Fibroblast of skin of back (primary cell): ENCODE measurements at regions not wholly inside any gene's neighbourhood (a gene's known extent, or its start where the extent isn't known, plus 50 kb on each side); places are given as distances from the start of the nearest gene placed in this dataset.
A peak's percentile ranks its signal among the peaks of the same experiment; 100 is the strongest.

Experiments used
- DNase-seq: peaks from one replicate; pipeline ENCODE4 v3.0.0-alpha.2; 2013

GRCh38 chr5:125298258-125298657, 551.8 kb upstream of the ZNF608 start:
- no peak for DNase-seq

DNA sequence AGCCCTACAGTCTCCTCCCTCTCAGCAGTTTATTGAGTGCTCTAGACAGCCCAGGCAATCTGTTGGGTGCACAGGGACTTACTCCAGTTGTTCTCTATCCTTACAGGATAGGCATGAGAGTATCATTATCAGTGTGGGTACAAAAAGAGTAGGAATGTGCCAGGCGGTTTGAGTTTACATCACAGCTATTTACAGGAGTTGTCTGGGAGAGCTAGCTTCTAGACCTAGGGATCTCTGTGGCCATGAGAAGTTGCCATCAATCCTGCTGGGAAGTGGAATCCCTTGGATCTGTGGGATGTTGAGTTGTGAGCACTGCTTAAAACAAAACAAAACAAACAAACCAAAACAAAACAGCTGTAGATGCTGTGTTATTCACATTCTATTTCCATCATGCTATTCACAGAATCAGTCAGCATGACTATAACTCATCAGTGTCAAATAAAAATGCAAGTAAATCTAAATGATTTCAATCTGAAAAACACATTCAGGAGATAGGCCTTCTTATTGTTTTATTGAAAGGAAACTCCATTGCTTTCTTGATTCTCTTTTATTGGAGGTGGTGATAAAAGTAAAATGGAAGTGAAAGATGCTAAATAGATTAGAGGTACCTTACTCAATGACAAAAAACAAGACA, 552.4 kb upstream of the ZNF608 start:
- DNase-seq, result no peak

DNA sequence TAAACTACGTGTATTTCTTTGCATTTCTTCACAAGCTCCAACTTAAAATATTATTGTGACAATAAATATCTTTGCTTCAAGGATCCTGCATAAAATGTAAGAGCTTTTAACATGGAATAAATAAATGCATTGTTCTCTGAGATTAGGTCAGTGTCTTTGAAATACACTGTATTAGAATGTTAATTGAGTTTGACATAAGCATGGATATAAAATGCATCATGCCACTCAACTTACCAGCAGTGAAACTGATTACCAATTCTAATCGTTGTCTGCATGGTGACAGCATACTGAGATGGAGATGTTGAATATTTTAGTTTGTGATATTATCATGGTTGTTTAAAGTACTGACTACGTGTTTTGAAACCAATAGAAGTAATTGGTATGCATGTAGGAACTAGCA, 555.3 kb upstream of the ZNF608 start:
- DNase-seq, result no peak

- no peak for DNase-seq
Observed at GRCh38 chr5:125302577-125302976, 556.1 kb upstream of the ZNF608 start.

GRCh38 chr5:125306741-125307140, 560.3 kb upstream of the ZNF608 start:
- DNase-seq, result no peak

DNA sequence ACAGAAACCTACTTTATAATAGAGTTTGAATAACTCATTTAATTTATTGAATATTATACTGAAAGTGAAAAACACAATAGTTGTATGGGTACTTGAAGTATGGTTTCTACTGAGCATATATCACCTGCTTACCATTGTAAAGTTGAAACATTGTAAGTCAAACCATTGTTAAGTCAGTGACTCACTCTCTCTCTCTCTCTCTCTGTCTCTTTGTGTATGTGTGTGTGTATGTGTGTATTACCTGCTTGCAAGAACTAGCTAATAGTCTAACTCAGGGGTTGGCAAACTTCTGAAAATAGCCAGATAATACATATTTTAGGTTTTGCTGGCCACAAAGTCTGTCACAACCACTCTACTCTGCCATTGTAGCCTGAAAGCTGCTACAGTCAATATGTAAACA, 564.3 kb upstream of the ZNF608 start:
- no peak for DNase-seq

DNA sequence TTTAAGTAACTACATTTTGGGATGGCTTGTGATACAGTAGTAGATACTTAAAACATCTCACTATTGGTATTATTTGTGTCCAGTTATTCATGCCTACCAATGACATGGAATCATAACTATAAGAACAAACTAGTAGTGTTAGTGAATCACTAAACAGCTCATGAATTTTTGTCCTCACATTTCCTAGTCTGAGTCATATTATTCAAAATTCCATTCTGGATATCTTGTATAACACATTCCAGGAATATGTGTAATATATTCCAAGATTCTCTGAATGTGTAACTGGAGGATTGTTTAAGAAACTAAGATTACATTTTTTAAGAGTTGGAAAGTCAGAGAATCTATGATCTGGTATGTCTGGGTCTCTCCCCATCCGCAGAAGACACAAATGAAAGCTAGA, 565.3 kb upstream of the ZNF608 start:
- peak; percentile 97 for DNase-seq

- no peak for DNase-seq
Observed at GRCh38 chr5:125313555-125313954, 567.1 kb upstream of the ZNF608 start.

DNA sequence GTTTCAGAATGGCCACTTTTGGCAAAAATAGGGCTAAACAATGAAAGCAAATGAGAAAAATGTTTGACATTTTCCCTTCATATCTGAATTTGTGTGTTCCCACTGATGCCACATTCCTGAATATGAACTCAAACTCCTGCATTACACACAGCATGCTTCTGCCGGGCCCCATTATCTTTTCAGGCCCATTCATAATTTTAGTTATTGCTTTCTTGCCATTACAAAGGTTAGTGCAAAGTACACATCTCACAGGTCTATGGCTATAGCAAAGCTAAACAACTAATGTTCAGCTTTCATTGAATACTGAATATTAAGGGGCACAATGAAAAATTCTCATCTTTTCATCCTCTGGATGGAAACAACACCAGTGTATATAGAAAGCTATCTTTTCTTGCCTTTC, 568.9 kb upstream of the ZNF608 start:
- DNase-seq, result no peak

- DNase-seq, result no peak
Observed at GRCh38 chr5:125316391-125316790, 570.0 kb upstream of the ZNF608 start.

- no peak for DNase-seq
Observed at GRCh38 chr5:125316915-125317535, 570.6 kb upstream of the ZNF608 start.

- DNase-seq, result no peak
Observed at GRCh38 chr5:125317536-125317995, 571.1 kb upstream of the ZNF608 start.

- DNase-seq, result no peak
Observed at GRCh38 chr5:125321654-125322053, 575.2 kb upstream of the ZNF608 start.

DNA sequence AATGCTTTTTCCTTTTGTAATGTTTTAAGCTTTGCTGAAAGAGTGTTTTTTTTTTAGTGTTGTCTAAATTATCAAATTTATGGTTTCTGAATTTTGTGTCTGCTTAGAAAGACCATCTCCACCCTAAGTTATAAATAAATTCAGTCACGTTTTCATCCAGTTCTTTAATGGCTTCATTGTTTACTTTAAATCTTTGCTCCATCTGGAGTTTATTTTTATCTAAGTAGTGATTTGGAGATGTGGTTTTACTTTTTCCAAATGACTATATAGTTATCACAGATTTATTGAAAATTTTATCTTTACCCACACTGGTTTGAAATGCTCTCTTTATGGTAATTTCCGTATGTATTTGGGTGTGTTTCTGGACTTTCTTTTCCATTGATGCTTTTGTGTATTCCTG, 577.2 kb upstream of the ZNF608 start:
- DNase-seq, result no peak

GRCh38 chr5:125325488-125326149, 579.2 kb upstream of the ZNF608 start:
- DNase-seq, result no peak

GRCh38 chr5:125326150-125326510, 579.7 kb upstream of the ZNF608 start:
- peak; percentile 80 for DNase-seq

GRCh38 chr5:125327676-125328075, 581.2 kb upstream of the ZNF608 start:
- DNase-seq, result no peak

DNA sequence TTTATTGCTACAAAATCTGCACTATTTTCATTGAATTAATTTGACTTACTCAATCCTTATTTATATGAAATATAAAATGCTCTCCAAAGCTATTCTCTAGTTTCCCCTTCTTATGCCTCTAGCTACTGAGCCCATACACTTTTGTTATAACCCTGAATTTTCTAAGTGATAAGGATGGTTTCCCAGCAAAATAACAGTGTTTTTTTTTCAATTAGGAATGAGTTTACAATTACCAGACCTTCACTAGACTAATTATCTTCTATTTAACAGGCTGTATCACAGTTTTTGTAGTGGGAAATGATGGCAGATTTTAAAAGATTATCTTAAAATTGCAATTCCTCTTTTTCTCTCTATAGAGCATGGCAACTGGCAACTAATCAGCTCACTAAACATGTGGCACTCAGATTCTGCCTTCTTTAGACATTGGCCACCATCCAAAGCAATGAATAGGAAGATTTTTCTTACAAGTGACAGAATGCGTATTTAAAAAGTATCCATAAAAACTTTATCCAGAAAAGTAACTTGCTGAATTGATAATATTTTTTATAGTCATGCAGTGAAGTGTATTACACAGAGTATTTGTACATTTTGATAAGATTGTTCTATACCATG, 585.7 kb upstream of the ZNF608 start:
- no peak for DNase-seq

GRCh38 chr5:125333416-125333815, 587.0 kb upstream of the ZNF608 start:
- no peak for DNase-seq

DNA sequence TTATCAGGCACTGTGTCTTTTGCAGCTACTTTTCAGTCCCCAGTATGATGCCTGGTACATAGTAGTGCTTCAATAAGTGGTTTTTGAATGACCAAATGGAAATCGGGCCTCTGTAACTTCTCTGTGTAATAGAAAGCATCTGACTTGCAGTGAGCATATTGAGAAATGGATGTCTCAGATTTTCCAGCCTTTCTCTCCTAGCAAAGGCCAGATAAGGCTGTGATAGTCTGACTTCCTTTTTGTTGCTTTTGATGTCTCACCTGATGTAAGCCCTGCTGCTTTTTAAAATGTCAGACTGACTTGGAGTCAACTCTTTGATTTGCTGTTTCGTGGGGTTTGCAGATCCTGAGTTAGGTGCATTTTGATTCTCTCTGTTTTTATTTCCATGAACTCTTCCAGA, 590.0 kb upstream of the ZNF608 start:
- DNase-seq, result no peak

GRCh38 chr5:125337294-125337693, 590.9 kb upstream of the ZNF608 start:
- DNase-seq, result no peak

GRCh38 chr5:125338440-125339174, 592.2 kb upstream of the ZNF608 start:
- DNase-seq, result no peak

DNA sequence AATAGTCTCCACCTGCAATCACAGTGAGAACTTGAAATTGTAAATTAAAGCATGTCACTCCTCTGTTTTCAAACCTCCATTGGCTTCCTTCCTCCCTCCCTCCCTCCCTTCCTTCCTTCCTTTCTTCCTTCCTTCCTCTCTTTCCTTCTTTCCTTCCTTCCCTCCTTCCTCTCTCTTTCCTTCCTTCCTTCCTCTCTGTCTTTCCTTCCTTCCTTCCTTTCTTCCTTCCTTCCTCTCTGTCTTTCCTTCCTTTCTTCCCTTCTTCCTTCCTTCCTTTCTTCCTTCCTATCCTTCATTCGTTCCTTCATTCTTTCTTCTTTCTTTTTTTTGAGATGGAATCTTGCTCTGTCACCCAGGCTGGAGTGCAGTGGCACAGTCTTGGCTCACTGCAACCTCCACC, 595.0 kb upstream of the ZNF608 start:
- no peak for DNase-seq
